HG03565 (cell line): ENCODE measurements at regions not wholly inside any gene's neighbourhood (a gene's known extent, or its start where the extent isn't known, plus 50 kb on each side); places are given as distances from the start of the nearest gene placed in this dataset.
"Not testable (repeated sequence)": the region's sequence is repeated elsewhere in the genome, so short reads cannot be mapped to it uniquely, and the experiment has no call there.

ENCODE experiments used
- ATAC-seq: cut with Tn5 transposase; IDR thresholded peaks from one replicate; pipeline ENCODE4 v1.9.1; 2021; ENCODE audit warnings: mild to moderate bottlenecking, moderate library complexity; ENCODE audit not compliant: unreplicated experiment

DNA sequence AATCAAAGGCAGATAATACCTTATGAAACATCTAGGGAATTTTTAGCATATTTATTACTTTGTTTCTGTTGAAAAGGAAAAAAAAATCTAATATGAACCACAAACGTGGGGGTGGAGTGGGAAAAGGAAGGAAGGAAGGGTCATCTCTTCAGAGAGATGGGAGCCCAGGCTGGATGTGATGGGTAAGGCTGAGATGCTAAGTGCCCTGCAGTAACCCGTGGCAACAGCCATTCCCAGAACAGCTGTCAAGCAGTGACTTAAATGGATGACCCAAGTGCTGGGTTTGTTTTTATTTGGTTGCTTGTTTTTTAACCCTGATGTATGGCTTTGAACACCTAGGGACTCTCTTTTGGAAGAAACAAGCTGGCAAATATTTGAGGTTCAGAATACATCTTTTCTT lies 50.7 kb upstream of the KLF7 start:
- ATAC-seq, result no peak

DNA sequence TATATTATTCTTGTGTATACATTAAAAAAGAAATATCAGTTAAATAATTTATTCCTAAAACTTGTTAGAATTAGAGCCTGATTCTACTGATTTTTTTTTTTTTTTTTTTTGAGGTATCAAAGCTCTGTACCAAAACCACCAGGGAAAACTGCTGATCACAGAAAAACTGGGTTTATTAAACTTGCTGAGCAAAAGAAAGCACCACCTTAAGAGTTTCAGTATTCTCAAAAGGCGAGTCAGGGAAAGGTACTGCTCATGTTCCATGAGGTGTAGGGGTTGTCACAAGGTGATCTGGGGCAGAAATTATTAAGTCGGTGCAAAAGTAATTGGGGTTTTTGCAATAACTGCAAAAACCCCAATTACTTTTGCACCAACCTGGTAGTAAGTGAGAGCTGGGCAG lies 51.7 kb upstream of the KLF7 start:
- ATAC-seq, result no peak

DNA sequence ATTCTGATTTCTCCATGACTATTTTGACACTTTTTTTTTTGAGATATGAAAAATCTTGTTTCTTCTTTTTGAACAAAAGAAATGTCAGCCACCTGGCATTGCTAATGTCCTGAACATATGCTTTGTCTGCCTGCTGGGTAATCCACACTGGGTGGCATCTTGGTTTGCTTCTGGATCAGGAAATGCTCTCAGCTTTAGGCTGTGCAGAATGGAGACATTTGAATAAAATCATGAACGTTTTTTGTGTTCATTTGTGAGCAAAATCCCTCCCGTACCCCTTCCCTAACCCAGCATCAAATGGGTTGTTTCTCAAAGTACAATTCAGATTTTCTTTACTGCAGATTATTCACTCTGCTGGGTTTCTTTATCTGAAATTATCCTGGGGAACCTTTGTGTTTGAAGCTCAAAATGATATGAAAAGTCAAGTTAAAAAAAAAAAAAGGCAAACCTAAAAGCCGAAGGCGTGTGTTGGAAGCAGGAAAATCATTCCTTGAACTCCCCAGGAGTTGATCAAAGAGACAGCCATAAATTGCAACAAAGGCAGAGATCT lies 53.4 kb upstream of the KLF7 start:
- no peak for ATAC-seq

DNA sequence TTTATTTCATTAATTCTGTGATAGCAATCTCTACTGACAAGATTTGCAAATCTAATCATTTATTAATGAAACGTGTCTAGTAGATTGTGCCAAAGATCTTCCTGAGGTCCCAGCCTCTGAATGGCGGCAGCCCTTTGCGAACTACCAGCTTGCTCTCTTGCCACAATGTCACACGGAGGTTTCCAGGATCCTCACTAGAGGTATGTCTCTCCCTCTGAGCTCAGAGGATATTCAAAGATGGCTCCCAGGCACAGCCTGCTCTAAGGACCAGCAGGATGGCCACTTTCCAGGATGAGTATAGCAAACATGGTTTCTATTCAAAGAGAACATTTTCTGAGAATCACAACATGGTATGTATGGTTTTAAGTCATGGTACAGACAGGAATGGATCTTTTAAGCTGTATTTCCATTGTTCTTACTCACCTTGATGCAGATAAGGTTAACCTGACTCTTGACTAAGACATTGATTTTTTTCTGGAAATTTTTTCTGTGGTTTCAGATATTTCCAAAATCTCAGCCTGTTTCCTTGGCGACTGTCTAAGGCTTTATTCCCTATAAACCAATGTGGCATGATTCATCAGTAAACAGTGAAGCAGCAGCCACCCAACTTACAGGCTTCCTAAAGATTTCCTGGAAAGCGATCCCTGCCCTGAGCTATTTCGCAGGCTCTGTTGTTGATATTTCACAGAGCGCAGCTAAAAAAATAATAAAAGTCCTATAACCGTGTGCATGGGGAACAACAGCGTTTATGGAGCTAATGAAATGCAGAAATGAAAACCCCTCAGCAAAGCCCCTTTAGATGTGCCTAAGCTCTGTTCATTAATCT lies 54.1 kb upstream of the KLF7 start:
- ATAC-seq, result no peak

DNA sequence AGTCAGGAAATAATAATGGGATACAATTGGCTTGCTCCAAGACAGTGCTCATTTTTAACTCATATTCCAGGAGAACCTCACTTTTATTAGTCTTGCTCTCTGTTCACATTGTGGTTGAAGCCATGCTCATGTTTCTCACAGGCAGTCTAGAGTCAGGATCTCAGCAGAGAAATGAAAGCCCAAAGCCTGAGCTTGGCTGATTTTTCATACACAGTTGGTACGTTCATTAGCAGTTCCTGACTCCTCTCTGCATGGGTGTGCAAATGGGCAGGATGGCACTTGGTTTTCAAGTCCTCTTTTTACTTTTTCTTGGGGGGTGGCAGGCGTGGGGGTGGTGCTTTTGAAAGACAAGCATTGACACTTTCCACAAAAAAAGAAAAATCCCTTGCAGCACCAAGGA lies 56.0 kb upstream of the KLF7 start:
- no peak for ATAC-seq

DNA sequence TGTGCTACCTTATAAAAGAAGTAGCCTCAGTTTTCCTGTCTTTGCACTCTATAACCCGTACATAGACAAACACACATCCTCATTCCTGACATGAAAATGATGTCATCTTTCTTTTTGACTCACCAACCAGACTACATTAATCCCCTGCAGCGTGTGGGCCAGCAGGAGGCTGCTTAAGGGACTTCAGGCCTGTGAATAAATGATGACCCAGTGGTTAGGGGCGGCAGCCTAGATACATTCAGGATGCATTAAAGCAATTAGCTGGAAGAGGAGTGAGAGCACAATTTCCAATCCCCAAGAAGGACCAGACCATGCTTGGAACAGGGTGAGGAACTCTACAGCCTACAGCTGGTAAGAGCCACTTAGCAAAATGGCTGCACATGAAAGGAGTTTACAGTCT lies 57.3 kb upstream of the KLF7 start:
- peak; percentile 89 for ATAC-seq

DNA sequence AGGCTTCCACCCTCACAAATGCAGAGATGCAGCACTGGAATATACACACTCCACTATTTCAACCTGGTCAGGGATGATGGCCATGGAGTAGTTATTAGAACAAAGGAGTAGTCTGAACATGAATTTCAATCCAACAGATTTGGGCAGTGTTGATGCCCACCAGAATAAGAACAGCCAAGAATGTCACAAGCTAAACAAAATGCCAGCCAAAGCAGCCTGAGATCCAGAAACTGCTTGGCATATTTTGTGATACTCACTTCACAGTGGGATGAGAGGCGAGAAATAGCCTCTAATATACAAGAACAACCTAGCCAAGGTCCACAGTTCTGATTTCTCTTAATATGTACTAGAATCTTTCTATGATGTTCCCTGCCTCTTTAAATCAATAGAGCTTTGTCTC lies 58.6 kb upstream of the KLF7 start:
- ATAC-seq, result no peak

DNA sequence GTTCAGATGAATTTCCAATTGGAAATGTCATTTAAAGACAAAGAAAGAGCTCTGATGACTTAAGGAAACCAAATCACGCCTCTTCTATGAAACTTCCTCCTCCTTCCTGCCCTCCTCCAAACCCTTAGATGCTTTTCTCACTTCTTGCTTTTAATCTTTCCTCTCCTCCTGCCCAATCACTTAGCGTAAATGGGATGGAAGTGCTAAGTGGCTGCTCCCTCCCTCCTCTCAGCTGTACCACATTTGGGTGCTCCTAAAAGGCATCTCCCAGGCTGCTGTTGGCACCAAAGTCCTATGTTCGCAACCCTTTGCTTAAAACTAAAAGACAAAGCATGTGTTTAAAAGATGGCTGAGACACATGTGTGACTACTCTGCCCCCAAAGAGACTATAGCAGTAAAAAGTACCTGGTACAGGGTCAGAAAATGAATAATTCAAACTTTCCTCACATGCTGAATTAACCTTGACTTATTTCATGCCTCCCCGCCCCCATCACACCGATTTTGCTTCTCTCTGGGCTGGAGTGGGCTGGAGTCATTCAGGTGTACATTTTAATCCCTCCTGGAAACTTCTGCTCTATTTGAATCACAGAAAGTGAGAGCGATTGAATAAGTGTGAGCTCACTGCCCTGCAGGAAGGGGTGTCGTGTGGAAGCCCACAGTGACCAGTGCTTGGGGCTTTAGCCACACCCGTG lies 59.2 kb upstream of the KLF7 start:
- no peak for ATAC-seq

DNA sequence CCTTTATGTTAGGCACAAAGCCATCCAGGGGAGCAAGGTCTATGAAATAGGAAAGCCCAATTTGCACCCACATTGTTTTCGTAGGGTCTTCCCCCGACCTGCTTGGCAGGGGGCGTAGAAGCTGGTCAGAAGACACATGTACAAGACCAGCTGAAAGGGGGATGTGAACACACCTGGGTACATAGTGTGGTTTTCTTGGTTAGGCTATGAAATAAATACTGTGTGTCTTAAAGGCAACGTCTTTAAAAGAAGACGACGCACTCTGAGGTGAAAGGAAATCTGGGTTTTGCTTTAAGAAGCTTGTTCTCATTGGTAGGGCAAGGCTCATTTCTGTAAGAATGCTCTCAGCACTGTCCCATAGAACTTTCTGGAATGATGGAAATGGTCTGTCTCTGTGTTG lies 60.0 kb upstream of the KLF7 start:
- ATAC-seq, result no peak

DNA sequence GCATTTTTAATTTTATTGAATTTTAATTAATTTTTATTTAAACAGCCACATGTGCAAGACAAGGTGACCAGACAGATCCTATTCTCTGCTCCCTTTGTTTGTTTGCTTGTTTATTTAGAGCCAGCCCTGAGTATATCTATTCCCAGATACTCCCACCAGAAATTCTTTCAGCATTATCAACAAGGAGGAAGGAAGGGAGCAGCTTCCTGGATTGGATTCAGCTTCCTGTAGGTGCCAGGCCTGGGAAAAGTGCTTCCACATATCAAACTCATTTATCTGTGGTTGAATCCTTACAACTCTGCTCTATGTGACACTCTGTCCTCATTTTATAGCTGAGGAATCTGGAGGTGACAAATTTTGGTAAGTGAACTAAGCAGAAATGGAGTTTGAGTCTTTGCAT lies 60.5 kb upstream of the KLF7 start:
- no peak for ATAC-seq

DNA sequence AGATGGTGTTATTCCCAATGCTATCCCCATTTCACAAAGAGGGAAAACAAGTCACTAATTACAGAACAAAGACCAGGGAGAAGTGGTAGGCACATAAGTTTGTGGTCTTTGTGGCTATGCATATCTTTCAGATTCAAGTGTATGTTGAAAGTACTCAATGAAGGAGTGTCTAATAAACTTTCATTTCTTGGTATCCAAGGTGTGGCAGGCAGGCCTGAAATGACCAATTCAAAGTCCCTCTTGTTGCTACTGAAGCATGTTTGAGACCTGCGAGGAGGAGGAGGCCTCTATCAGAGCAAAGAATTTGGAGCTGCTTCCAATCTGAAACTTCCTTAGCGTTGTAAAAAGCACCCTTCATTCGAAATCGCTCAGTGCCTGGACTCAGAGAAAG lies 60.9 kb upstream of the KLF7 start:
- no peak for ATAC-seq

DNA sequence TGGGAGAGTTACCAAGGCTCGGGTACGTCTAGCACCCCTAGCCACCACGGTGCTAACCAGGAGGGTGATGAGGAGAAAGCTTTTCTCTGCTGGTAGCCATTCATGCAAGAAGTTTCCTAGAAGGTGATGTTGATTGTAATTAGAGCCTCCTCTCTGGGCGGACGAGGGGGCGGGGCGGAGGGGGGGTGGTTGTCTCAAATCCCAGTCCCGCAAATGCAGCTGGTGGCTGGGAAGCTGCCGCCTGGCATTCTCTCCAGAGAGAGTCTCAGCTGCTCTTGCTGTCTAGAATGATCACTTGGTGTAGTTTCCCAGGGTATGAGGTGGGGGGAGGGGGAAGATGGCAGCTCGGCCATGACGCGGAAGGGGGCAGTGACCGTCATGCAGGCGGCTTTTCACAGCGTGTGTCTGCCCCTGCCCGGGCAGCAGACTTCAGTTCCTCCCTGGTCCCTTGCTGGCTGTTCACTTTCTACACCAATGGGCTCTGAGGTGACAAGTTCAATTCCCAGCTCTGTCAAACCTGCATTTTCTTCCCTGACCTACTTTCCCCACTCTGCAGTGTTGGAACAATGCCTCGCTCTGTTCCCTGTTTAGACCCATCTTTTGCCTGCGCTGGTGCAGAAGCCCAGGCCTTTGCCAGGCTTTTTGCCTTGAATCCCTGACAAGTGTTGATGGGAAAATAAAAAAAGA lies 61.5 kb upstream of the KLF7 start:
- no peak for ATAC-seq

DNA sequence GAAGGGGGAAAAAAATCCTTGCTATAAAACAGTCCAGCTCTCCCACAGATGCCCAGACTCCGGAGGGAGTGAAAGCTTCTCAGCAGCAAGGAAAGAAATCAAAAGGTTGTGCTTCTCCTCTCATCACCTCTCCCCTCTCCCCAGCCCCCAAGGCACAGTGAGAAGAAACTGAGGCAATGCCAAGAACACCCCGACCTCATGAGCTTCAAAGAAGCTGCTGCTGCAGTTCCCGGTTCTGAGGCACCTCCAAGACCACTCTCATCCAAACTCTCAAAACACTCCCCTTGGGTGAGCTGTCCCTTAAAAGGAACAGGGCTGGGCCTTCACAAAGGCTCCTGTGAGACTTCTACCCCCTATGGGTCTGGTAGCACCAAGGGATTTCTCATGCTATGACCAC lies 62.0 kb upstream of the KLF7 start:
- ATAC-seq, result no peak

DNA sequence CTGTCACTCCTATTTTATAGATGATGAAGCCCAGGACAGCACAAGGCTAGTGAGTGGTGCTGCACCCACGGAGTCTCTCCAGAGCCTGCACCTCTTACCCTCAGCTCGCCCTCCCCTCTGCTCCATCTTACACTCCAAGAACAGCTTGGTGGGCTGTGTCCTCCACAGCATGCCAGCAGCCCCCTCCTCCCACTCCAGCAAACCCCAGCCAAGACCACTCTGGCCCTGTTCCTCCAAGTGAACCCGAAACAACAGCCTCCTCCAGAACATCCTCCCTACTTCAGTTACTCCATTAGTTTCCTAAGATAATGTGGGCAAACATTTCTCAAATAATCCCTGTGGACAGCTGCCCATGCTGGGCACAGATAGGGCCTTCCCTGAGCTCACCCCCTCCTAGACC lies 62.7 kb upstream of the KLF7 start:
- no peak for ATAC-seq

DNA sequence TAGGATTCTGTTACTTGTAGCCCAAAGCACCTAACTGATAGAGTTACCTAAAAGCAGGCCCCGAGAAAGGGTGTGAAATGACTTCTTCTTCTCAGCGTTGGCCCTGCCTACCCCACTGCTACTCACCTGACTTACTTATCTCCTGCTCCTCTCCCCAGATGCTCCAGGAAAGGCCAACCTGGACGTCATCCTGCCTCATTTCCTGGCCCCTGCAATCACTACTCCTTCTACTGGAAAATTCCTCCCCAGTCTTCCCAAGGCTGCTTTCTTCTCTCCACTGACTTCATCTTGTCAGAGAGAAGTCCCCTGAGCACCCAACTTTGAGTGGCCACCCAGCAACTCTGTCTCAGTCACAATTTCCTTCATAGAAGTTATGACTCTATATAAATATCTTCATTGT lies 63.4 kb upstream of the KLF7 start:
- ATAC-seq, result no peak

DNA sequence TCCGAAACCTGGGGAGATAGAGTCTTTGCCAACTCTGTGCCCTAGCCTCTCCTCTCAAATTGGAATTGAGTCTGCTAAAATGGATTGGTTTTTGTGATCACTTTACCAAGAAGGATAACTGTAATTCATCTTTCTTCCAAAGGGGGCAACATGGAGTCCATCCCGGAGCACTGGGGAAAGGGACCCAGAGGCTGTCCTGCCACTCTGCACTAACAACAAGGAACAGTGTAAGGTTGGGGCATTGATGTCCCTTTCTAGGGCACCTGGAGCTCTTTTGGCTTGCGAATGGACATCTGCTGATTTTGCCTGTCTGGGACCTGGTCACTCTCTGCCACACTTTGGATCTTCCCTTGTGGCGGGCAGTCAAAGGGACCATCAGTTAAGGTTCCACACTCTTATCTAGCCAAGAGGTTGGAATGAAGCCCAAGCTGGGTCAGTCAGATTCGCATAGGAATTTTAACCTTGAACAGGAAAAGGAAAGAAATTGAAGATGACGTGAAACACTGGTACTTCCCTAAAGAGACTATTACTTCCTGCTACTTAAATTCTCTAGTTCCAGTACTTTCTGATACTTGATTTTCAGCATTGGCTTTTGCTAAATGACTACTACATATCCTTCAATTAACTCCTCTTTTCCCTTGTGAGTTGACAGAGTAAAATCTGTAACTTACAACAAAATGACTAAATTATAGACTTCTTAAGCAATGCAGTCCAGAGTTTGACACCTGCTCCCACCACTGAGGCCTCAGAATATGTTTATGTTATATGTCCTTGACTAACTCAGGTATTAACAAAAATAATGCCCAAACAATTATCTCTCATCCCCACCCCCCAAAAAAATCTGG lies 64.7 kb upstream of the KLF7 start:
- no peak for ATAC-seq

DNA sequence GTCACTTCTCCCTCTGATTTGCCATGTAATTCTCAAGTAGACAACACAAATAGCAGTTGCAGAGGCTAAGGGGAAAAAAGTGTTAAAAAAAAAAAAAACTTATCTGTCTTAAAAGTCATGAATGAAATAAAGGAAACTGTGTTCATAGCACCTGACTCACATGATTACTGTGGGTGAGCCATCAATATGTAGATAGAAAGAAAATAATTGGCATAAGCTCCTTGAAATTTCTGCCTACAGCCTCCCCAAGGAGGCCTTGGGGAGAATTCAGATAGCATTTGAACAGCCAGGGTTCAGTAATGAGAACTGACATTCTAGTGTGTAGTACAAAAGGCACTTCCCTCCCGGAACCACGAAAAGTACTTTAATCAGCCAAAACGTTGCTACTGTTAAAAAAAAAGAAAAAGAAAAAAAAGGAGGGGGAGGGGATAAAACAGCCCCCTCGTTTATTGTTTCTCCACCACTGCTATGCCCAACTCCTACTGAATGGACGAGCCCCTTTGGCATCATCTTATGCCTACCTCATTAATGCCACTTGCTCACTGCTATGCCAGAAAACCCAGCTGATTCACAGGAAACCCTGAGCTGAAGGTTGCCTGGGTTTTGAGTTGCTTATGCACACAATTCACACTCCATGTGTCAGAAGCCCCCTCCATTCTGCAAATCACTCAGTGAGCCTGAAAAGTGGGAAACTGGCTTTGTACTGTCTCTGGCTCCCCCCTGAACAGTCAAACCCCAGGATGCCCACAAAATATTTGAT lies 65.5 kb upstream of the KLF7 start:
- ATAC-seq, result no peak

DNA sequence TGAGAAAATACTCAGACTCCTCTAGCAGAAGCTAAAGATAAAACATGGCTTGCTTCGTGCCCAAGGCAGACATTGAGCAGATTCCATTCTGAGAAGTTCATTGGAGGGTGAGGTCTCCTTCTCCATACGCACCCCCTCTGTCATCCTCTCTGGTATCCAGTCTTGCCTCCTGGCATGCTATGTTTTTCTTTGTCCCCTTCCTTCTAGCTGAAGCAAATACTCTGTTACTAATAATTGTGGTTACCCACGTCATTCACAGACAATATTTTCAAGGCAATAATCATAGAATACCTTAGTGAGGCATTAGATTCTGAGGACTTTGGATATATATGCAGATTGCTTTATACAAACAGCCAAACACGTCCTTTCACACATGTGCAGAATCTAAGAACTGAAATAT lies 66.2 kb upstream of the KLF7 start:
- no peak for ATAC-seq

DNA sequence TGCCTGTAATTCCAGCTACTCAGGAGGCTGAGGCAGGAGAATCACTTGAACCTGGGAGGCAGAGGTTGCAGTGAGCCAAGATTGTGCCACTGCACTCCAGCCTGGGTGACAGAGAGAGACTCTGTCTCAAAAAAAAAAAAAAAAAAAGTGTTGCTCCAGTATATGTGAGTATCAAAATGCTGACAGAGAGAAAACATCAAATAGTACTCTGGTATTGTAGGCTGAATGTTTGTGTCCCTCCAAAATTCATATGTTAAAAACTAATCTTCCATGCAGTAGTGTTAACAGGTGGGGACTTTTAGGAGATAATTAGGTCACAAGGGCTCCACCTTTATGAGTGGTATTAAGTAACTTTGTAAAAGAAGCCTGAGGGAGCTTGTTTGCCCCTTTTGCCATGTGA lies 67.4 kb upstream of the KLF7 start:
- ATAC-seq, result not testable (repeated sequence)

DNA sequence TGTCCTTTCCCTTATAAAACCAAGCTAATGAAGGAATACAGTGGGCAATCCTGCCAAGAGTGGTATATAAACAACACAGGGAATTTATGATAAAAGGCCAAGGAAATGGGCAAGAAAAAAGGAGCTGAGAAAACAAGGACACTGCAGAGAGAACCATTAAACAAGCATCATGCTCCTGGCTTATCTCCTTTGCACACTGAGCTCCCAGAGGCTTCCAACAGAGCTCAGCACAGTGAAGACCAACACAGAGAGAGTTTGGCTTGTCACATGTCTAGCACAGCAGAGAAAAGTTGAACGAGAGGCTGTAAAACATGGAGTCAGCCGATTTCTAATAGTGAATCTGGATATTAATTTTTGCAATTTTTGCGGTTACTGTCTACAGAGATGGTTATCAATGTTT lies 68.0 kb upstream of the KLF7 start:
- ATAC-seq, result no peak
